Ishikawa (cell line): ENCODE measurements at regions not wholly inside any gene's neighbourhood (a gene's known extent, or its start where the extent isn't known, plus 50 kb on each side); places are given as distances from the start of the nearest gene placed in this dataset.

Source experiments
- CEBPB ChIP-seq: IDR thresholded peaks from 2 replicates; pipeline ENCODE4 v1.6.1; 2012
- CREB1 ChIP-seq: IDR thresholded peaks from 2 replicates; pipeline ENCODE4 v1.6.1; 2012; ENCODE audit warnings: low read depth
- EGR1 ChIP-seq: IDR thresholded peaks from 2 replicates; pipeline ENCODE4 v1.6.1; 2012
- EP300 ChIP-seq: IDR thresholded peaks from 2 replicates; pipeline ENCODE4 v1.6.1; 2012; ENCODE audit warnings: borderline replicate concordance
- FOXM1 ChIP-seq: IDR thresholded peaks from 2 replicates; pipeline ENCODE4 v1.6.1; 2012; ENCODE audit warnings: low read depth, borderline replicate concordance
- MAX ChIP-seq: IDR thresholded peaks from 2 replicates; pipeline ENCODE4 v1.6.1; 2012
- NFIC ChIP-seq: IDR thresholded peaks from 2 replicates; pipeline ENCODE4 v1.6.1; 2012
- RAD21 ChIP-seq: IDR thresholded peaks from 2 replicates; pipeline ENCODE4 v1.6.1; 2012; ENCODE audit warnings: low read depth
- TAF1 ChIP-seq: IDR thresholded peaks from 2 replicates; pipeline ENCODE4 v1.6.1; 2012; ENCODE audit warnings: low read depth, mild to moderate bottlenecking
- TCF12 ChIP-seq: IDR thresholded peaks from 2 replicates; pipeline ENCODE4 v1.6.1; 2012; ENCODE audit warnings: low read depth
- TEAD4 ChIP-seq: IDR thresholded peaks from 2 replicates; pipeline ENCODE4 v1.6.1; 2012
- YY1 ChIP-seq: IDR thresholded peaks from 2 replicates; pipeline ENCODE4 v1.6.1; 2012; ENCODE audit warnings: low read depth
- ZBTB7A ChIP-seq: IDR thresholded peaks from 2 replicates; pipeline ENCODE4 v1.6.1; 2012; ENCODE audit warnings: low read depth
- TF ChIP-seq, protein P1 (sequence below): IDR thresholded peaks from 2 replicates; pipeline ENCODE4 v1.6.1; 2012
- TF ChIP-seq, protein P2 (sequence below): IDR thresholded peaks from 2 replicates; pipeline ENCODE4 v1.6.1; 2012; ENCODE audit warnings: low read depth, mild to moderate bottlenecking

GRCh38 chr12:116640281-116640680, 81.1 kb downstream of the MAP1LC3B2 start:
- TF ChIP-seq EGR1, result no peak
- no peak for TF ChIP-seq EP300
- no peak for TF ChIP-seq NFIC
- no peak for TF ChIP-seq RAD21
- TF ChIP-seq TAF1, result no peak
- TF ChIP-seq YY1, result no peak
- TF ChIP-seq, protein P1, sequence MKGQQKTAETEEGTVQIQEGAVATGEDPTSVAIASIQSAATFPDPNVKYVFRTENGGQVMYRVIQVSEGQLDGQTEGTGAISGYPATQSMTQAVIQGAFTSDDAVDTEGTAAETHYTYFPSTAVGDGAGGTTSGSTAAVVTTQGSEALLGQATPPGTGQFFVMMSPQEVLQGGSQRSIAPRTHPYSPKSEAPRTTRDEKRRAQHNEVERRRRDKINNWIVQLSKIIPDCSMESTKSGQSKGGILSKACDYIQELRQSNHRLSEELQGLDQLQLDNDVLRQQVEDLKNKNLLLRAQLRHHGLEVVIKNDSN, result no peak
- TF ChIP-seq, protein P2, sequence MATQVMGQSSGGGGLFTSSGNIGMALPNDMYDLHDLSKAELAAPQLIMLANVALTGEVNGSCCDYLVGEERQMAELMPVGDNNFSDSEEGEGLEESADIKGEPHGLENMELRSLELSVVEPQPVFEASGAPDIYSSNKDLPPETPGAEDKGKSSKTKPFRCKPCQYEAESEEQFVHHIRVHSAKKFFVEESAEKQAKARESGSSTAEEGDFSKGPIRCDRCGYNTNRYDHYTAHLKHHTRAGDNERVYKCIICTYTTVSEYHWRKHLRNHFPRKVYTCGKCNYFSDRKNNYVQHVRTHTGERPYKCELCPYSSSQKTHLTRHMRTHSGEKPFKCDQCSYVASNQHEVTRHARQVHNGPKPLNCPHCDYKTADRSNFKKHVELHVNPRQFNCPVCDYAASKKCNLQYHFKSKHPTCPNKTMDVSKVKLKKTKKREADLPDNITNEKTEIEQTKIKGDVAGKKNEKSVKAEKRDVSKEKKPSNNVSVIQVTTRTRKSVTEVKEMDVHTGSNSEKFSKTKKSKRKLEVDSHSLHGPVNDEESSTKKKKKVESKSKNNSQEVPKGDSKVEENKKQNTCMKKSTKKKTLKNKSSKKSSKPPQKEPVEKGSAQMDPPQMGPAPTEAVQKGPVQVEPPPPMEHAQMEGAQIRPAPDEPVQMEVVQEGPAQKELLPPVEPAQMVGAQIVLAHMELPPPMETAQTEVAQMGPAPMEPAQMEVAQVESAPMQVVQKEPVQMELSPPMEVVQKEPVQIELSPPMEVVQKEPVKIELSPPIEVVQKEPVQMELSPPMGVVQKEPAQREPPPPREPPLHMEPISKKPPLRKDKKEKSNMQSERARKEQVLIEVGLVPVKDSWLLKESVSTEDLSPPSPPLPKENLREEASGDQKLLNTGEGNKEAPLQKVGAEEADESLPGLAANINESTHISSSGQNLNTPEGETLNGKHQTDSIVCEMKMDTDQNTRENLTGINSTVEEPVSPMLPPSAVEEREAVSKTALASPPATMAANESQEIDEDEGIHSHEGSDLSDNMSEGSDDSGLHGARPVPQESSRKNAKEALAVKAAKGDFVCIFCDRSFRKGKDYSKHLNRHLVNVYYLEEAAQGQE, result no peak
- no peak for TF ChIP-seq FOXM1
- no peak for TF ChIP-seq CEBPB
- no peak for TF ChIP-seq TEAD4
- no peak for TF ChIP-seq CREB1
- TF ChIP-seq TCF12, result no peak
- no peak for TF ChIP-seq ZBTB7A
- no peak for TF ChIP-seq MAX

DNA sequence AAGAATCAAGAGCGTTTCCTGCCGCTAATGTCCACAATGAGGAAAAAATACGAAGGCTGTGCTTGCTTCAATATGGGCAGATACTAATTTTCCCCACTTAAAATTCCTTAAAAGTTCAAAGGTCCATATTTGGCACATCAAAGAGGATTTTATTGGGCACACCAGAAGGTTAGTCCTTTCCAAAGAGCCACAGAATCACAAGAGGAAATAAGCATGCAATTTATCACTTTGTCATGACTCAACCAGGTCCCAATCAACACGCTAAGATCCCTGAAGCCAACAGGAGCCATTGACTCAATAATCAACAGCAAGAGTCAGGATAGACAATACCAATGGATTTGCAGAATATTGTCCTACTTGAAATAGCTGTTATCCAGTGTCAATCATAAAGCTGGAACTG, 80.6 kb downstream of the MAP1LC3B2 start:
- TF ChIP-seq CEBPB, result no peak
- TF ChIP-seq RAD21, result no peak
- no peak for TF ChIP-seq TEAD4
- TF ChIP-seq ZBTB7A, result no peak
- no peak for TF ChIP-seq YY1
- TF ChIP-seq, protein P1, result no peak
- TF ChIP-seq, protein P2, result no peak
- TF ChIP-seq TCF12, result no peak
- no peak for TF ChIP-seq EGR1
- TF ChIP-seq MAX, result no peak

GRCh38 chr12:116638376-116638775, 79.2 kb downstream of the MAP1LC3B2 start:
- no peak for TF ChIP-seq NFIC
- no peak for TF ChIP-seq EGR1
- TF ChIP-seq TAF1, result no peak
- no peak for TF ChIP-seq FOXM1
- TF ChIP-seq YY1, result no peak
- TF ChIP-seq, protein P2, result no peak
- TF ChIP-seq EP300, result no peak
- no peak for TF ChIP-seq RAD21
- TF ChIP-seq TEAD4, result no peak
- TF ChIP-seq TCF12, result no peak
- no peak for TF ChIP-seq ZBTB7A

DNA sequence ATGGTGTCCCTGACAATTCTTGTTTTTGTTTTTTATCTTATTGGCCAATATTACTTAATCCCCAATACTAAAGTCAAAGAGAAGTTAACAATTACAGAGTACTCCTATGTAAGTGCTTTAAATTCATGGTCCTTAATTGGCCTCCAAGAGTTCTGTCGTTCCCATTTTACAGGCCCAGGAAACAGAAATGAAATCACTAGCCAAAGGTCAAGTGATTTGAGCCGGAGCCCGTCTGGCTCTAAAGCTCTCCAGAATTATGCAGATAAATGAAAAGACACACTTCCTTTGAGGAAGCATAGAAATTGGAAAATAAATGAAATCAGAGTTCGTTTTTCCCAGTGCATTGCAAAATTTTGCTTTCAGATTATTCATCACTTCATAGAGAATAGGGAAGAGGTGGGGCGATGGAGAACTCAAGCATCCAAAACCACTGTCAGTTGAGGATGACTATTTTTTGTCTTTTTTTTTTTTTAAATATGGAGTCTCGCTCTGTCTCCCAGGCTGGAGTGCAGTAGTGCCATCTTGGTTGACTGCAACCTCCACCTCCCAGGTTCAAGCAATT, 78.5 kb downstream of the MAP1LC3B2 start:
- TF ChIP-seq CEBPB, result no peak
